Endothelial cell of umbilical vein (primary cell): ENCODE measurements at regions not wholly inside any gene's neighbourhood (a gene's known extent, or its start where the extent isn't known, plus 50 kb on each side); places are given as distances from the start of the nearest gene placed in this dataset.

Source experiments
- BruUV-seq: library from RNA; stranded (reverse); fragments of 400-500 nt; replicated peaks from 2 replicates; lab custom pipeline; 2021; lab: Mats Ljungman, UMichigan
- CTCF ChIA-PET: fragments of 300-600, 350-600 bp; sonication (Branson Sonifier 250); formaldehyde crosslinking; loops from one replicate; lab custom pipeline; 2021; ENCODE audit warnings: antibody characterized with exemption, inconsistent platforms; lab: Charles Lee
- POLR2A ChIA-PET: fragments of 300-600, 350-600 bp; sonication (Branson Sonifier 250); formaldehyde crosslinking; loops from one replicate; lab custom pipeline; 2021; ENCODE audit warnings: antibody characterized with exemption, inconsistent platforms; lab: Charles Lee
- DNase-seq: peaks from one replicate; pipeline ENCODE4 v3.0.0-alpha.2; 2011; ENCODE audit warnings: low read depth, low spot score
- FAIRE-seq: peaks from 2 replicates; lab custom pipeline; 2011; peaks lifted over from hg19 to GRCh38; lab: Jason Lieb, UNC
- H2AFZ ChIP-seq: 2 replicates; pipeline ENCODE4 v1.6.0; 2012; ENCODE audit warnings: low read depth, low read length, control low read depth, inconsistent platforms
- H3K27ac ChIP-seq: 2 replicates; pipeline ENCODE4 v1.5.1; 2011; ENCODE audit warnings: low read depth, mild to moderate bottlenecking, control low read depth, low read length, moderate library complexity; ENCODE audit not compliant: insufficient read depth
- H3K27me3 ChIP-seq, 2 experiments: 2 replicates each; pipeline versions ENCODE4 v1.6.0 to v1.6.1; 2011; ENCODE audit warnings: low read length in 2 of 2, mixed read lengths in 1 of 2; ENCODE audit not compliant: control insufficient read depth in 2 of 2, insufficient read depth in 2 of 2
- H3K36me3 ChIP-seq, 2 experiments: 2 replicates in 1 of 2; 3 replicates in 1 of 2; pipeline ENCODE4 v1.5.1; 2011; ENCODE audit warnings: low read length in 2 of 2, mild to moderate bottlenecking in 1 of 2, moderate library complexity in 1 of 2; ENCODE audit not compliant: control insufficient read depth in 2 of 2, insufficient read depth in 2 of 2; ENCODE audit errors: extremely low read depth in 1 of 2
- H3K4me1 ChIP-seq: 3 replicates; pipeline ENCODE4 v1.5.1; 2011; ENCODE audit warnings: mild to moderate bottlenecking, low read length; ENCODE audit not compliant: control insufficient read depth, insufficient read depth; ENCODE audit errors: extremely low read depth
- H3K4me2 ChIP-seq: 2 replicates; pipeline ENCODE4 v1.6.1; 2011; ENCODE audit warnings: low read length, control low read depth, mixed read lengths; ENCODE audit not compliant: insufficient read depth
- H3K4me3 ChIP-seq, 3 experiments: fragments of 200-600 bp in 1 of 3; sonication (generic), shearing (Covaris generic) in 1 of 3; replicated peaks in 1 of 3; 2 replicates each; pipeline ENCODE4 v1.5.1; 2011 to 2016; ENCODE audit warnings: control low read depth in 3 of 3, low read length in 3 of 3, mild to moderate bottlenecking in 2 of 3, inconsistent platforms in 1 of 3, low read depth in 1 of 3, moderate library complexity in 1 of 3; ENCODE audit not compliant: insufficient read depth in 1 of 3
- H3K79me2 ChIP-seq: 2 replicates; pipeline ENCODE4 v1.6.0; 2012; ENCODE audit warnings: low read length, inconsistent platforms; ENCODE audit not compliant: control insufficient read depth, insufficient read depth
- H3K9ac ChIP-seq: replicated peaks from 2 replicates; pipeline ENCODE3; 2011; ENCODE audit warnings: low read length, control low read depth; ENCODE audit not compliant: insufficient read depth; ENCODE audit errors: extremely low read depth
- H3K9me1 ChIP-seq: replicated peaks from 3 replicates; pipeline ENCODE4 v1.6.0; 2011; ENCODE audit warnings: mild to moderate bottlenecking, low read length; ENCODE audit not compliant: control insufficient read depth, insufficient read depth; ENCODE audit errors: extremely low read depth
- H3K9me3 ChIP-seq: replicated peaks from 2 replicates; pipeline ENCODE4 v1.5.1; 2012; ENCODE audit warnings: low read length, inconsistent platforms; ENCODE audit not compliant: control insufficient read depth, insufficient read depth
- H4K20me1 ChIP-seq: replicated peaks from 2 replicates; pipeline ENCODE3; 2011; ENCODE audit warnings: mild to moderate bottlenecking, low read length; ENCODE audit not compliant: control insufficient read depth, insufficient read depth; ENCODE audit errors: extremely low read depth
- CTCF ChIP-seq, 2 donors: IDR thresholded peaks; 1 replicate in 1 of 2; 2 replicates in 1 of 2; pipeline ENCODE4 v1.5.1; 2011; ENCODE audit warnings: low read length in 2 of 2, mild to moderate bottlenecking in 2 of 2, moderate library complexity in 2 of 2, control low read depth in 1 of 2, inconsistent platforms in 1 of 2, low read depth in 1 of 2; ENCODE audit not compliant: insufficient read depth in 1 of 2; ENCODE audit errors: extremely low read depth in 1 of 2
- EZH2 ChIP-seq: IDR thresholded peaks from 2 replicates; pipeline ENCODE4 v1.6.1; 2012; ENCODE audit warnings: borderline replicate concordance, low read depth, mild to moderate bottlenecking, moderate library complexity, low read length, inconsistent platforms; ENCODE audit not compliant: severe bottlenecking
- FOS ChIP-seq: IDR thresholded peaks from 2 replicates; pipeline ENCODE4 v1.6.1; 2011; ENCODE audit warnings: mild to moderate bottlenecking, low read length, moderate library complexity, borderline replicate concordance; ENCODE audit not compliant: insufficient read depth
- GATA2 ChIP-seq: IDR thresholded peaks from 2 replicates; pipeline ENCODE4 v1.7.0; 2011; ENCODE audit warnings: low read depth, mild to moderate bottlenecking, moderate library complexity, mixed read lengths, low read length; ENCODE audit not compliant: insufficient read length, insufficient read depth
- JUN ChIP-seq: IDR thresholded peaks from 2 replicates; pipeline ENCODE4 v1.6.1; 2011; ENCODE audit warnings: borderline replicate concordance, low read depth; ENCODE audit not compliant: insufficient read length, insufficient read depth
- MYC ChIP-seq: IDR thresholded peaks from one replicate; pipeline ENCODE4 v1.6.1; 2011; ENCODE audit warnings: mild to moderate bottlenecking, low read depth, low read length
- POLR2A ChIP-seq: IDR thresholded peaks from 2 replicates; pipeline ENCODE4 v1.6.1; 2012; ENCODE audit warnings: low read depth, mild to moderate bottlenecking, control low read depth, low read length
- POLR2AphosphoS5 ChIP-seq: IDR thresholded peaks from 2 replicates; pipeline ENCODE4 v1.6.1; 2012; ENCODE audit warnings: low read depth, mild to moderate bottlenecking, control low read depth, low read length, moderate library complexity; ENCODE audit not compliant: insufficient read depth
- dilution Hi-C: fragments of 300-500 bp; cut with MboI; formaldehyde crosslinking; loops from one replicate; pipeline ENCODE4 v1.15.0; 2019; ENCODE audit warnings: low sequenced_read_pairs; ENCODE audit not compliant: extremely low pct_ligation_motif_present
- intact Hi-C: fragments of 100-400 bp; cut with micrococcal nuclease; formaldehyde crosslinking; loops from one replicate; pipeline ENCODE4 v1.10.0; 2022

- DNase-seq (no peak), FAIRE-seq (no peak)
- dilution Hi-C loops = no loop called here
- no TSS peak for BruUV-seq
- Histone ChIP-seq H3K27me3 (no peaks in the 10 kb centered on the region), H2AFZ (no peak overlapping the region), H3K4me2 (no peak overlapping the region), H3K36me3 (no peaks in the 10 kb centered on the region), H3K79me2 (no peaks in the 10 kb centered on the region), H3K4me3 (no peak overlapping the region), H3K4me1 (no peaks in the 10 kb centered on the region), H3K27ac (no peak overlapping the region), H3K9ac (no peak overlapping the region), H3K9me1 (no peaks in the 10 kb centered on the region), H4K20me1 (no peaks in the 10 kb centered on the region), H3K9me3 (peaks cover 2% of the 10 kb centered on the region)
- intact Hi-C loops = no loop called here
- CTCF ChIA-PET = no interaction called here
- TF ChIP-seq FOS (no peak), POLR2AphosphoS5 (no peak), EZH2 (no peak), JUN (no peak), MYC (no peak), POLR2A (no peak), GATA2 (no peak), CTCF (IDR thresholded peaks at IDR 0.05; ENCODE audit: extremely low read depth in 1 of 2, insufficient read depth in 1 of 2, low read depth in 1 of 2, low read length in 2 of 2) (no peak)
- POLR2A ChIA-PET = no interaction called here
Observed at GRCh38 chr1:233463333-233463732, 135.8 kb downstream of the MAP3K21 start.
